Tibial nerve (tissue), 4 donors: ENCODE measurements at regions not wholly inside any gene's neighbourhood (a gene's known extent, or its start where the extent isn't known, plus 50 kb on each side); places are given as distances from the start of the nearest gene placed in this dataset.

Experiments
- EP300 ChIP-seq, 2 donors: sonication (generic); formaldehyde crosslinking; IDR thresholded peaks; one replicate each; pipeline ENCODE4 v1.6.1; 2017; ENCODE audit warnings: antibody characterized with exemption in 2 of 2, mild to moderate bottlenecking in 1 of 2
- POLR2A ChIP-seq, 2 donors: fragments of 450-650 bp; IDR thresholded peaks; one replicate each; pipeline ENCODE4 v1.6.1; 2017; ENCODE audit warnings: antibody characterized with exemption in 2 of 2, mild to moderate bottlenecking in 2 of 2, moderate library complexity in 2 of 2
- TF ChIP-seq, protein P1 (sequence below), 5 experiments: fragments of 200-600 bp in 3 of 5; fragments of 450-650 bp in 2 of 5; sonication (generic) in 3 of 5; IDR thresholded peaks; one replicate each; pipeline ENCODE4 v1.5.1; 2016 to 2019; ENCODE audit warnings: antibody characterized with exemption in 5 of 5, mild to moderate bottlenecking in 3 of 5, moderate library complexity in 2 of 5

DNA sequence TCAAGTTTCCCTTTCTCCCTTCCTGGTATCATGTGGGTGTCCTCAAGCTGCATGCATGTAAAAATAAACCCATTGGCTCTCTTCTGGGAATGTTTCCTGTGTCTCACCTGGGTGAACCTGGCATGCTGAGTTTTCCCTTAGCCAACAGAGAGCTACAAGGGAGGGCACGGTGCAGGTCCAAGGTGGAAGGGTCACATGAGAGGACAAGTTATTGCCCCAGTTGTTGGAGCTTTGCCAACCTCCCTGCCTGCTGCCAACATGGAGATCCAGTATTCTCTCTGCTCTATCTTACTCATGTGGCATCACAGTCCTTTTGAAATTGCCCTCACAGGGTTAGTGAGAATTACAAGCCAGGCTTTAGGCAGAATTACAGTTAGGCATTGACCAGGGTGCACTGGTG is 196.1 kb upstream of the GYPA start:
- TF ChIP-seq, protein P1, sequence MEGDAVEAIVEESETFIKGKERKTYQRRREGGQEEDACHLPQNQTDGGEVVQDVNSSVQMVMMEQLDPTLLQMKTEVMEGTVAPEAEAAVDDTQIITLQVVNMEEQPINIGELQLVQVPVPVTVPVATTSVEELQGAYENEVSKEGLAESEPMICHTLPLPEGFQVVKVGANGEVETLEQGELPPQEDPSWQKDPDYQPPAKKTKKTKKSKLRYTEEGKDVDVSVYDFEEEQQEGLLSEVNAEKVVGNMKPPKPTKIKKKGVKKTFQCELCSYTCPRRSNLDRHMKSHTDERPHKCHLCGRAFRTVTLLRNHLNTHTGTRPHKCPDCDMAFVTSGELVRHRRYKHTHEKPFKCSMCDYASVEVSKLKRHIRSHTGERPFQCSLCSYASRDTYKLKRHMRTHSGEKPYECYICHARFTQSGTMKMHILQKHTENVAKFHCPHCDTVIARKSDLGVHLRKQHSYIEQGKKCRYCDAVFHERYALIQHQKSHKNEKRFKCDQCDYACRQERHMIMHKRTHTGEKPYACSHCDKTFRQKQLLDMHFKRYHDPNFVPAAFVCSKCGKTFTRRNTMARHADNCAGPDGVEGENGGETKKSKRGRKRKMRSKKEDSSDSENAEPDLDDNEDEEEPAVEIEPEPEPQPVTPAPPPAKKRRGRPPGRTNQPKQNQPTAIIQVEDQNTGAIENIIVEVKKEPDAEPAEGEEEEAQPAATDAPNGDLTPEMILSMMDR (IDR thresholded peaks at IDR 0.05) = no peak
- TF ChIP-seq POLR2A (IDR thresholded peaks at IDR 0.05) (no peak), EP300 (IDR thresholded peaks at IDR 0.05) (no peak)
